Endothelial cell of umbilical vein (primary cell): ENCODE measurements at regions not wholly inside any gene's neighbourhood (a gene's known extent, or its start where the extent isn't known, plus 50 kb on each side); places are given as distances from the start of the nearest gene placed in this dataset.

Experiments
- BruUV-seq: library from RNA; stranded (reverse); fragments of 400-500 nt; replicated peaks from 2 replicates; lab custom pipeline; 2021; lab: Mats Ljungman, UMichigan
- CTCF ChIA-PET: fragments of 300-600, 350-600 bp; sonication (Branson Sonifier 250); formaldehyde crosslinking; loops from one replicate; lab custom pipeline; 2021; ENCODE audit warnings: antibody characterized with exemption, inconsistent platforms; lab: Charles Lee
- POLR2A ChIA-PET: fragments of 300-600, 350-600 bp; sonication (Branson Sonifier 250); formaldehyde crosslinking; loops from one replicate; lab custom pipeline; 2021; ENCODE audit warnings: antibody characterized with exemption, inconsistent platforms; lab: Charles Lee
- DNase-seq: peaks from one replicate; pipeline ENCODE4 v3.0.0-alpha.2; 2011; ENCODE audit warnings: low read depth, low spot score
- FAIRE-seq: peaks from 2 replicates; lab custom pipeline; 2011; peaks lifted over from hg19 to GRCh38; lab: Jason Lieb, UNC
- H2AFZ ChIP-seq: 2 replicates; pipeline ENCODE4 v1.6.0; 2012; ENCODE audit warnings: low read depth, low read length, control low read depth, inconsistent platforms
- H3K27ac ChIP-seq: 2 replicates; pipeline ENCODE4 v1.5.1; 2011; ENCODE audit warnings: low read depth, mild to moderate bottlenecking, control low read depth, low read length, moderate library complexity; ENCODE audit not compliant: insufficient read depth
- H3K27me3 ChIP-seq, 2 experiments: 2 replicates each; pipeline versions ENCODE4 v1.6.0 to v1.6.1; 2011; ENCODE audit warnings: low read length in 2 of 2, mixed read lengths in 1 of 2; ENCODE audit not compliant: control insufficient read depth in 2 of 2, insufficient read depth in 2 of 2
- H3K36me3 ChIP-seq, 2 experiments: 2 replicates in 1 of 2; 3 replicates in 1 of 2; pipeline ENCODE4 v1.5.1; 2011; ENCODE audit warnings: low read length in 2 of 2, mild to moderate bottlenecking in 1 of 2, moderate library complexity in 1 of 2; ENCODE audit not compliant: control insufficient read depth in 2 of 2, insufficient read depth in 2 of 2; ENCODE audit errors: extremely low read depth in 1 of 2
- H3K4me1 ChIP-seq: 3 replicates; pipeline ENCODE4 v1.5.1; 2011; ENCODE audit warnings: mild to moderate bottlenecking, low read length; ENCODE audit not compliant: control insufficient read depth, insufficient read depth; ENCODE audit errors: extremely low read depth
- H3K4me2 ChIP-seq: 2 replicates; pipeline ENCODE4 v1.6.1; 2011; ENCODE audit warnings: low read length, control low read depth, mixed read lengths; ENCODE audit not compliant: insufficient read depth
- H3K4me3 ChIP-seq, 3 experiments: fragments of 200-600 bp in 1 of 3; sonication (generic), shearing (Covaris generic) in 1 of 3; replicated peaks in 1 of 3; 2 replicates each; pipeline ENCODE4 v1.5.1; 2011 to 2016; ENCODE audit warnings: control low read depth in 3 of 3, low read length in 3 of 3, mild to moderate bottlenecking in 2 of 3, inconsistent platforms in 1 of 3, low read depth in 1 of 3, moderate library complexity in 1 of 3; ENCODE audit not compliant: insufficient read depth in 1 of 3
- H3K79me2 ChIP-seq: 2 replicates; pipeline ENCODE4 v1.6.0; 2012; ENCODE audit warnings: low read length, inconsistent platforms; ENCODE audit not compliant: control insufficient read depth, insufficient read depth
- H3K9ac ChIP-seq: replicated peaks from 2 replicates; pipeline ENCODE3; 2011; ENCODE audit warnings: low read length, control low read depth; ENCODE audit not compliant: insufficient read depth; ENCODE audit errors: extremely low read depth
- H3K9me1 ChIP-seq: replicated peaks from 3 replicates; pipeline ENCODE4 v1.6.0; 2011; ENCODE audit warnings: mild to moderate bottlenecking, low read length; ENCODE audit not compliant: control insufficient read depth, insufficient read depth; ENCODE audit errors: extremely low read depth
- H3K9me3 ChIP-seq: replicated peaks from 2 replicates; pipeline ENCODE4 v1.5.1; 2012; ENCODE audit warnings: low read length, inconsistent platforms; ENCODE audit not compliant: control insufficient read depth, insufficient read depth
- H4K20me1 ChIP-seq: replicated peaks from 2 replicates; pipeline ENCODE3; 2011; ENCODE audit warnings: mild to moderate bottlenecking, low read length; ENCODE audit not compliant: control insufficient read depth, insufficient read depth; ENCODE audit errors: extremely low read depth
- CTCF ChIP-seq, 2 donors: IDR thresholded peaks; 1 replicate in 1 of 2; 2 replicates in 1 of 2; pipeline ENCODE4 v1.5.1; 2011; ENCODE audit warnings: low read length in 2 of 2, mild to moderate bottlenecking in 2 of 2, moderate library complexity in 2 of 2, control low read depth in 1 of 2, inconsistent platforms in 1 of 2, low read depth in 1 of 2; ENCODE audit not compliant: insufficient read depth in 1 of 2; ENCODE audit errors: extremely low read depth in 1 of 2
- EZH2 ChIP-seq: IDR thresholded peaks from 2 replicates; pipeline ENCODE4 v1.6.1; 2012; ENCODE audit warnings: borderline replicate concordance, low read depth, mild to moderate bottlenecking, moderate library complexity, low read length, inconsistent platforms; ENCODE audit not compliant: severe bottlenecking
- FOS ChIP-seq: IDR thresholded peaks from 2 replicates; pipeline ENCODE4 v1.6.1; 2011; ENCODE audit warnings: mild to moderate bottlenecking, low read length, moderate library complexity, borderline replicate concordance; ENCODE audit not compliant: insufficient read depth
- GATA2 ChIP-seq: IDR thresholded peaks from 2 replicates; pipeline ENCODE4 v1.7.0; 2011; ENCODE audit warnings: low read depth, mild to moderate bottlenecking, moderate library complexity, mixed read lengths, low read length; ENCODE audit not compliant: insufficient read length, insufficient read depth
- JUN ChIP-seq: IDR thresholded peaks from 2 replicates; pipeline ENCODE4 v1.6.1; 2011; ENCODE audit warnings: borderline replicate concordance, low read depth; ENCODE audit not compliant: insufficient read length, insufficient read depth
- MAX ChIP-seq: IDR thresholded peaks from 2 replicates; pipeline ENCODE4 v1.6.1; 2011; ENCODE audit not compliant: insufficient read depth, insufficient read length
- MYC ChIP-seq: IDR thresholded peaks from one replicate; pipeline ENCODE4 v1.6.1; 2011; ENCODE audit warnings: mild to moderate bottlenecking, low read depth, low read length
- POLR2A ChIP-seq: IDR thresholded peaks from 2 replicates; pipeline ENCODE4 v1.6.1; 2012; ENCODE audit warnings: low read depth, mild to moderate bottlenecking, control low read depth, low read length
- POLR2AphosphoS5 ChIP-seq: IDR thresholded peaks from 2 replicates; pipeline ENCODE4 v1.6.1; 2012; ENCODE audit warnings: low read depth, mild to moderate bottlenecking, control low read depth, low read length, moderate library complexity; ENCODE audit not compliant: insufficient read depth
- dilution Hi-C: fragments of 300-500 bp; cut with MboI; formaldehyde crosslinking; loops from one replicate; pipeline ENCODE4 v1.15.0; 2019; ENCODE audit warnings: low sequenced_read_pairs; ENCODE audit not compliant: extremely low pct_ligation_motif_present
- intact Hi-C: fragments of 100-400 bp; cut with micrococcal nuclease; formaldehyde crosslinking; loops from one replicate; pipeline ENCODE4 v1.10.0; 2022

GRCh38 chr3:75248974-75249373 is 415.2 kb upstream of the FRG2C start:
- no peak overlapping the region for H3K9ac ChIP-seq

More at GRCh38 chr3:75248974-75249373, 415.2 kb upstream of the FRG2C start:
- H3K27me3 ChIP-seq = no peaks in the 10 kb centered on the region
- H3K27ac ChIP-seq = no peak overlapping the region
- dilution Hi-C loops = no loop called here
- no peaks in the 10 kb centered on the region for H3K9me1 ChIP-seq
- H4K20me1 ChIP-seq = no peaks in the 10 kb centered on the region
- intact Hi-C loops = no loop called here
- no peaks in the 10 kb centered on the region for H3K4me1 ChIP-seq
- ChIA-PET POLR2A (no interaction called here), CTCF (no interaction called here)
- no peaks in the 10 kb centered on the region for H3K79me2 ChIP-seq
- FAIRE-seq (no peak), DNase-seq (no peak)
- no TSS peak for BruUV-seq
- no peak overlapping the region for H3K4me3 ChIP-seq
- no peaks in the 10 kb centered on the region for H3K36me3 ChIP-seq
- H2AFZ ChIP-seq = no peak overlapping the region
- no peak overlapping the region for H3K4me2 ChIP-seq
- no peak for TF ChIP-seq MYC
- TF ChIP-seq FOS = no peak
- TF ChIP-seq CTCF (IDR thresholded peaks at IDR 0.05; ENCODE audit: extremely low read depth in 1 of 2, insufficient read depth in 1 of 2, low read depth in 1 of 2, low read length in 2 of 2) = no peak
- no peak for TF ChIP-seq MAX
- no peak for TF ChIP-seq JUN
- no peak for TF ChIP-seq EZH2
- TF ChIP-seq GATA2 = no peak
- TF ChIP-seq POLR2A = no peak
- TF ChIP-seq POLR2AphosphoS5 = no peak
- no peaks in the 10 kb centered on the region for H3K9me3 ChIP-seq
